ENCODE measurements at regions not wholly inside any gene's neighbourhood (a gene's known extent, or its start where the extent isn't known, plus 50 kb on each side); places are given as distances from the start of the nearest gene placed in this dataset.

GRCh38 chr13:37365496-37365895 is 233.1 kb downstream of the POSTN start:
- no peak for DNase-seq
- Mint-ChIP-seq H3K27me3 (ENCODE audit: low read depth) (no peaks in the 10 kb centered on the region), H3K9me3 (peaks cover 3% of the 10 kb centered on the region), H3K27ac (no peak overlapping the region), H3K36me3 (ENCODE audit: low read depth) (no peaks in the 10 kb centered on the region), H3K4me1 (ENCODE audit: low read depth) (no peaks in the 10 kb centered on the region), H3K4me3 (no peak overlapping the region)
- intact Hi-C loops (cut with micrococcal nuclease), result no loop called here
- CTCF ChIA-PET, result no interaction called here

GRCh38 chr13:37364956-37365355 is 233.6 kb downstream of the POSTN start:
- H3K4me1 Mint-ChIP-seq (ENCODE audit: low read depth), result no peaks in the 10 kb centered on the region
- H3K27me3 Mint-ChIP-seq (ENCODE audit: low read depth), result no peaks in the 10 kb centered on the region
- peaks cover 3% of the 10 kb centered on the region for H3K9me3 Mint-ChIP-seq
- H3K36me3 Mint-ChIP-seq (ENCODE audit: low read depth), result no peaks in the 10 kb centered on the region
- CTCF ChIA-PET, result no interaction called here
- no peak overlapping the region for H3K27ac Mint-ChIP-seq
- no peak overlapping the region for H3K4me3 Mint-ChIP-seq
- no peak for DNase-seq
- intact Hi-C loops (cut with micrococcal nuclease), result no loop called here

GRCh38 chr13:37364007-37364406 is 234.6 kb downstream of the POSTN start:
- Mint-ChIP-seq H3K9me3 (peaks cover 3% of the 10 kb centered on the region), H3K27ac (no peak overlapping the region), H3K36me3 (ENCODE audit: low read depth) (no peaks in the 10 kb centered on the region), H3K27me3 (ENCODE audit: low read depth) (no peaks in the 10 kb centered on the region), H3K4me3 (no peak overlapping the region), H3K4me1 (ENCODE audit: low read depth) (no peaks in the 10 kb centered on the region)
- intact Hi-C loops (cut with micrococcal nuclease), result no loop called here
- CTCF ChIA-PET, result interaction anchor here (0.6 kb wide), 1 partner anchor 472 kb away, joined by 5 read pairs; no protein-coding TSS in a partner anchor
- no peak for DNase-seq

- no peak overlapping the region for H3K27ac Mint-ChIP-seq
- no peaks in the 10 kb centered on the region for H3K9me3 Mint-ChIP-seq
- CTCF ChIA-PET, result no interaction called here
- H3K27me3 Mint-ChIP-seq (ENCODE audit: low read depth), result no peaks in the 10 kb centered on the region
- no peaks in the 10 kb centered on the region for H3K36me3 Mint-ChIP-seq (ENCODE audit: low read depth)
- no peaks in the 10 kb centered on the region for H3K4me1 Mint-ChIP-seq (ENCODE audit: low read depth)
- intact Hi-C loops (cut with micrococcal nuclease), result no loop called here
- no peak for DNase-seq
- no peak overlapping the region for H3K4me3 Mint-ChIP-seq
Measured at GRCh38 chr13:37361608-37362007, 237.0 kb downstream of the POSTN start.

DNA sequence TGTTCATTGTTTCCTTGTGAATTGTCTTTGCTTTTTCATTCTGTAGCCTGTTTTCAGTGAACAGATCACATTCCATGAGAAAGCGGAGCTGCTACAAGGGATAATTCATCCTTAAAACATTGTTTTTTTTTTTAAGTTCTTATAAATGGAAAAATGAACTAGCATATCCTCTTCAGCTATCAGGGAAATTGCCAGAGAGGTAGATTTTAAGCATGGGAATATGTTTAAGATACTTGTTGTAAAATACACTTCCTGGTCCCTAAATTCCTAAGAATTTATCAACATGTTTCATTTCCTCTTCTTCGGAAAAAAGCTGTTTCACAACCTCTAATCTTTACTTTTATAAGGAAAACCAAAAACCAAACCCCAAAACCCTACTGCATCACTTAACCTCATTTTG is 238.0 kb downstream of the POSTN start:
- no peaks in the 10 kb centered on the region for H3K36me3 Mint-ChIP-seq (ENCODE audit: low read depth)
- DNase-seq, result no peak
- no peaks in the 10 kb centered on the region for H3K4me1 Mint-ChIP-seq (ENCODE audit: low read depth)
- intact Hi-C loops (cut with micrococcal nuclease), result no loop called here
- no peaks in the 10 kb centered on the region for H3K27me3 Mint-ChIP-seq (ENCODE audit: low read depth)
- H3K4me3 Mint-ChIP-seq, result no peak overlapping the region
- no peaks in the 10 kb centered on the region for H3K9me3 Mint-ChIP-seq
- no peak overlapping the region for H3K27ac Mint-ChIP-seq
- CTCF ChIA-PET, result no interaction called here

- CTCF ChIA-PET, result no interaction called here
- no peaks in the 10 kb centered on the region for H3K27me3 Mint-ChIP-seq (ENCODE audit: low read depth)
- H3K9me3 Mint-ChIP-seq, result no peaks in the 10 kb centered on the region
- DNase-seq, result no peak
- H3K4me1 Mint-ChIP-seq (ENCODE audit: low read depth), result no peaks in the 10 kb centered on the region
- H3K4me3 Mint-ChIP-seq, result no peak overlapping the region
- H3K36me3 Mint-ChIP-seq (ENCODE audit: low read depth), result no peaks in the 10 kb centered on the region
- no peak overlapping the region for H3K27ac Mint-ChIP-seq
- intact Hi-C loops (cut with micrococcal nuclease), result no loop called here
Measured at GRCh38 chr13:37357548-37357947, 241.0 kb downstream of the POSTN start.

DNA sequence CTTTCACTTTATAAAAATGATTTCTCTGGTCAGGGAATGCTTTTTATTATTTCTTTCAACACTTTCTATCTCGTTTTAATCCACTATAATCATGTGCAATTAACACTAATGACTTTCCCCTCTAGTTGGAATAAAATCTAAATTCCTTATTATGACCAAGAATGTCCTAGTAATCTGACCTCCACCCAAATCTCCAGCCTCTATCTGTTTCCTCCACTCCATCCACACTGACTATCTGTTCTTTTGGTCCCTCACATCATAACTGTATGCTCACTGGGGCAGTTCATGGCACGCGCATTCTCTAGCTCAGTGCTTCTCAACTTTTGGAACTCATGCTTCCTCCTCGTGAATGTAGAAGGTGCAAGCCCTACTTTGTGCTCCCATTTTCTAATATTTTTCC is 244.7 kb downstream of the POSTN start:
- Mint-ChIP-seq H3K27ac (no peak overlapping the region), H3K27me3 (ENCODE audit: low read depth) (no peaks in the 10 kb centered on the region), H3K4me3 (no peak overlapping the region), H3K36me3 (ENCODE audit: low read depth) (no peaks in the 10 kb centered on the region), H3K4me1 (ENCODE audit: low read depth) (no peaks in the 10 kb centered on the region), H3K9me3 (no peaks in the 10 kb centered on the region)
- CTCF ChIA-PET, result no interaction called here
- intact Hi-C loops (cut with micrococcal nuclease), result no loop called here
- DNase-seq, result no peak

DNA sequence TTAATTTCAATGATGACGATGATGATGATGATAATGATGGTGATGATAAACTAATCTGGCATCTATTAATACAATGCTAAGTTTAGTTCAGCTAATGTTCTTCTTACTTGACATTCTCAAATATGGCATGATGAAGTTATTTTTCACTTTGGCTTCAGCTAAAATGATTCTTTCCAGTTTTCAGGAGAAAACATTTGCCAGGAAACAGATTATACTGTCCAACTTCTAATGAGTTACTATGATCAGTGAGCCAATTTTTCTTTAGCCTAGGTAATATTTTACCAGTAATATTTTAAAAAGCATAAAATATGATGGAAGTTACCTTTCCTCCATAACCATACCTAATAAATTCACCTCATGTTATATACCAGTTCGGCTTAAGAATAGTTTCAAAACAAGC is 245.7 kb upstream of the CSNK1A1L start:
- no peak overlapping the region for H3K4me3 Mint-ChIP-seq
- intact Hi-C loops (cut with micrococcal nuclease), result no loop called here
- H3K4me1 Mint-ChIP-seq (ENCODE audit: low read depth), result no peaks in the 10 kb centered on the region
- no peak for DNase-seq
- no peak overlapping the region for H3K27ac Mint-ChIP-seq
- no peaks in the 10 kb centered on the region for H3K36me3 Mint-ChIP-seq (ENCODE audit: low read depth)
- CTCF ChIA-PET, result no interaction called here
- no peaks in the 10 kb centered on the region for H3K27me3 Mint-ChIP-seq (ENCODE audit: low read depth)
- H3K9me3 Mint-ChIP-seq, result no peaks in the 10 kb centered on the region

- Mint-ChIP-seq H3K4me3 (no peak overlapping the region), H3K27me3 (ENCODE audit: low read depth) (no peaks in the 10 kb centered on the region), H3K27ac (no peak overlapping the region), H3K36me3 (ENCODE audit: low read depth) (no peaks in the 10 kb centered on the region), H3K9me3 (no peaks in the 10 kb centered on the region), H3K4me1 (ENCODE audit: low read depth) (no peaks in the 10 kb centered on the region)
- intact Hi-C loops (cut with micrococcal nuclease), result no loop called here
- CTCF ChIA-PET, result no interaction called here
- no peak for DNase-seq
Measured at GRCh38 chr13:37349916-37350315, 244.5 kb upstream of the CSNK1A1L start.

GRCh38 chr13:37348916-37349643 is 243.6 kb upstream of the CSNK1A1L start:
- Mint-ChIP-seq H3K4me3 (no peak overlapping the region), H3K9me3 (no peaks in the 10 kb centered on the region), H3K36me3 (ENCODE audit: low read depth) (no peaks in the 10 kb centered on the region), H3K4me1 (ENCODE audit: low read depth) (no peaks in the 10 kb centered on the region), H3K27ac (no peak overlapping the region), H3K27me3 (ENCODE audit: low read depth) (no peaks in the 10 kb centered on the region)
- no peak for DNase-seq
- CTCF ChIA-PET, result no interaction called here
- intact Hi-C loops (cut with micrococcal nuclease), result no loop called here

GRCh38 chr13:37345869-37346268 is 240.4 kb upstream of the CSNK1A1L start:
- Mint-ChIP-seq H3K4me1 (ENCODE audit: low read depth) (no peaks in the 10 kb centered on the region), H3K36me3 (ENCODE audit: low read depth) (no peaks in the 10 kb centered on the region), H3K4me3 (no peak overlapping the region), H3K27me3 (ENCODE audit: low read depth) (no peaks in the 10 kb centered on the region), H3K27ac (no peak overlapping the region), H3K9me3 (no peaks in the 10 kb centered on the region)
- CTCF ChIA-PET, result no interaction called here
- DNase-seq, result no peak
- intact Hi-C loops (cut with micrococcal nuclease), result no loop called here

- H3K9me3 Mint-ChIP-seq, result no peaks in the 10 kb centered on the region
- intact Hi-C loops (cut with micrococcal nuclease), result no loop called here
- H3K27me3 Mint-ChIP-seq (ENCODE audit: low read depth), result no peaks in the 10 kb centered on the region
- no peaks in the 10 kb centered on the region for H3K36me3 Mint-ChIP-seq (ENCODE audit: low read depth)
- CTCF ChIA-PET, result no interaction called here
- no peak for DNase-seq
- no peak overlapping the region for H3K4me3 Mint-ChIP-seq
- H3K27ac Mint-ChIP-seq, result no peak overlapping the region
- H3K4me1 Mint-ChIP-seq (ENCODE audit: low read depth), result no peaks in the 10 kb centered on the region
Measured at GRCh38 chr13:37345391-37345790, 239.9 kb upstream of the CSNK1A1L start.

- intact Hi-C loops (cut with micrococcal nuclease), result no loop called here
- Mint-ChIP-seq H3K4me1 (ENCODE audit: low read depth) (no peaks in the 10 kb centered on the region), H3K4me3 (no peak overlapping the region), H3K27ac (no peak overlapping the region), H3K36me3 (ENCODE audit: low read depth) (no peaks in the 10 kb centered on the region), H3K27me3 (ENCODE audit: low read depth) (no peaks in the 10 kb centered on the region), H3K9me3 (no peaks in the 10 kb centered on the region)
- no peak for DNase-seq
- CTCF ChIA-PET, result no interaction called here
Measured at GRCh38 chr13:37344056-37344455, 238.6 kb upstream of the CSNK1A1L start.

GRCh38 chr13:37342205-37342604 is 236.7 kb upstream of the CSNK1A1L start:
- CTCF ChIA-PET, result no interaction called here
- Mint-ChIP-seq H3K4me1 (ENCODE audit: low read depth) (no peaks in the 10 kb centered on the region), H3K27me3 (ENCODE audit: low read depth) (no peaks in the 10 kb centered on the region), H3K4me3 (no peak overlapping the region), H3K36me3 (ENCODE audit: low read depth) (no peaks in the 10 kb centered on the region), H3K27ac (no peak overlapping the region), H3K9me3 (no peaks in the 10 kb centered on the region)
- intact Hi-C loops (cut with micrococcal nuclease), result no loop called here
- no peak for DNase-seq
